Stimulated activated CD4-positive, alpha-beta T cell treated with anti-CD3 and anti-CD28 coated beads, Interleukin-2, amount 100 ng/mL, for 24 hours (primary cell): ENCODE measurements at regions not wholly inside any gene's neighbourhood (a gene's known extent, or its start where the extent isn't known, plus 50 kb on each side); places are given as distances from the start of the nearest gene placed in this dataset.

Source experiments
- DNase-seq, 2 donors: peaks; one replicate each; pipeline ENCODE4 v3.0.0-alpha.2; 2020

DNA sequence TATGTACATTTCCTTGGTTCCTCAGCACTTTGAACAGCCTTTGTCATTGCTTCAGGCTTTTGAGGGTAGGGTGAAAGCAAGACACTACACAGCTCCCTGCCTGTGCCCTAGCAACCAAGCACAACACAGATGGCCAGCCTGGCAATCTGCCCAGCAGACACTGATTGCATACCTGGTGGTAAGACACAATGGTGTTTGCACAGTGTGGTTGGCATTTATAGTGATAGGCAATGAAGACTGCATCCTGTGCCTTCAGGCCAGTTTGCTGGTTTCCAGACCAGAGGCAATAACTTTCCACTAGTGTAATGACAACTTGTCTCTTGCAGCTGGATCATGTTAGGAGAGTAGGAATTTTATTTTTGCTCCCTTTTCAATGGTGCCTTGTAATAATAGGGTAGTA is 144.5 kb upstream of the TNC start:
- no peak for DNase-seq

DNA sequence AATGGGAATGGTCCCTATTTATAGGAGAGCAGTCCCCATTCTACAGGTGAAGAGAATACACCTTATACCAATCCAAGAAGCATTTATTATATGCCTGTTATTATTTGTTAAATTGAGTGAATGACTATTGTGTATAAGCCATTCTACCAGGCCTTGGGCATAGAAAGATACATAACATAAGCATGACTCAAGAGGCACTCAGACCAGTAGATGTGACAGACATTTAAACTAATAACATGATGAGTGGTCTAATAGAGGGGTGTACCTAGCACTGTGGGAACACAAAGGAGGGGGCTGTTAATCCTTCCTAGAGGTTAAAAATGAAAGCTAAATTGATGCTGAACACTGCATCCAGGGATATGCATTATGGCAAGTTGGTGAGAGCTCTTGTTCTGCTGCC is 145.0 kb upstream of the TNC start:
- no peak for DNase-seq

DNA sequence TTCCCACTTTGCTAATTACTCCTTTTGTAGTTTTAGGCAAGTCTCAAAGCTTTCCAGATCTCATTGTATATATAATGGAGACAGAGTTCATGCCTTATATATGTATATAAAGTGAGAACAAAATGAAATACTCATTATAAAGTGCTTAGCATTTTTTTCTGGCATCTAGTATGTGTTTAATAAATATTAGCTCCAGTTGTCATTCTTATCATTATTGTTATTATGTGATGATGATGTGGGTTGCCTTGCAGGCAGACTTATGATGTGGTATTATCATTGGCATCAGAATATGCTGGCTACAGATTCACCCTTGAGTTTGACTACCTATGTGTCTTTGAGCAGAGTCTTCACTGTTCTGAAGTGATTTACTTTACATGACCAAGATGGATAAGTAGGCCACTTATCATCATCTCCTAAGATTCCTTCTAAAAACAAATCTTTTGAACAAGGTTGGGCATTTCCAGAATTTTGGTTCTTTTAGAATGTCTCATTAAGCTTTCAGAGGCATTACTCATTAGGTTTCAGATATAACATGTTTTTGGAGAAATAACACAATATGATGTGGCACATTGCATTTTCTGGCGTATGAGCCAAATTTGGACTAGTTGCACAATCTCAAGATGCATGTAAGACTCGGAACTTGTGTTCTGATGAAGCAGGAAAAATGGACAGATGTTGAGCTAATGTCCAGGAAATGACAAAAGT is 145.6 kb upstream of the TNC start:
- DNase-seq = no peak

DNA sequence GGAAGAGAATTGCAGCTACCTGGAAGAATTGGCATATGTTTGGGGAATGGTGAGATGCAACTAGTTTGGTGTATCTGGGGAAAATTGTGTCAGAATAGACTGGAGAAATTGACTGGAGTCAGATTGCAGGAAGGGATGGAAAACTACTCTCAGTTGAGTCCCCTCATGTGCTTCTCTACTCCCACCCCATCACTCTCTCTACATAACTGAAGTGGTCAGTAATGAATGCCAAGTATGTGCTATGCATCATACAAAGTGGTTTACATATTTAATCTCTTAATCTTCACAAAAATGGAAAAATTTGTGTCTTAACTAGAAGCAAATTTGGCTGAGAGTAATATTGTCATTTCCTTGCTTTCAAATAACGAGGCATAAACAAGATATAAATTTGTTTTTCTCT is 146.4 kb upstream of the TNC start:
- DNase-seq = no peak

DNA sequence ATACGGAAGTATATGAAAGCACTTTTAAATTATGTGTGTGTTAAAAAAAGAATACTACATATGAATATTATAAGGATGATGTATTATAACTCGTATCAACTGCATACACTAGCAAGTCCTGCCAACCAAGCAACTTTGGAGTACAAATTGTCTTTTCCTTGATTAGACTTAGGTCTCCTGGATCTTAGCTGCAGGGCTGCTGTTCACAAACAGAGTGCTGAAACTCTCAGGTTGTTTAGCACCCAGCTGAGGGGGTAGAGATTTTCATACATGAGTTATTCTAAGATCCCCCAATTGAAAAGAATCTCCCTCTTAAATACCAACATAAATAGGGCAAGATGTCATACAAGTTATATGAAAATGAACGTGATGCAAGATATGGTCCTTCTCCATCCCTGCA is 149.8 kb upstream of the TNC start:
- DNase-seq = no peak

DNA sequence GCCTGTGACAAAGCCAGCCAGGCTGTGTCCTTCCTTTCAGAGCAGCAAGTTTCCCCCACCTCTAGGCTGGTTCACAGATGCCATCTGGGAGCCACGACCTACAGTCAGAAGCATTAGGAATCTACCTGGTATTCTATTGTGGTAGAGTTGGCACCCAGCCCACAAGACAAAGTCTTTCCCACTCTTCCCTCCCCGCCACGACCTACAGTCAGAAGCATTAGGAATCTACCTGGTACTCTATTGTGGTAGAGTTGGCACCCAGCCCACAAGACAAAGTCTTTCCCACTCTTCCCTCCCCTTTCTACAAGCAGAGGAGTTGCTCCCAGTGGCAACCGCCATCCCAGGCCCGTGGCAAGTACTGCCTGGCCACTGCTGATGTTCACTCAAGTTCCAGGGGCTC is 157.8 kb upstream of the TNC start:
- DNase-seq = no peak

DNA sequence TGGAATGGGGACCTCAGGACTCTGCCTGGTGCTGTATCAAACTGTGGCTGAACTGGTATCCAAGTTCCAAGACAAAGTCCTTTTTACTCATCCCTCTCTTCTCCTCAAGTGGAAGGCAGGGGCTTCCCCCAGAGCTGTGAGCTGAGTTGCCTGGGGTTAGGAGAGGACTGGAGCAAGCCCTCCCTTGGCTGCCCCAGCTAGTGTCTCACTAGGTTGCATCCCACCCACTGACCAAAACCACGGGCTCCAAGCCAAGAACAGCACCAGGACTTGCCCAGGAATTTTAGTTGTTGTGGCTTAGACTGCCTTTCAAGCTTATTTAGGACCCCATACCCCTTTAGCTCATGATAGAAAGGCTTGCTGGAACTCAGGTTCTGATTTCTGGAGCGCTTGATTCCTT is 158.7 kb upstream of the TNC start:
- no peak for DNase-seq

DNA sequence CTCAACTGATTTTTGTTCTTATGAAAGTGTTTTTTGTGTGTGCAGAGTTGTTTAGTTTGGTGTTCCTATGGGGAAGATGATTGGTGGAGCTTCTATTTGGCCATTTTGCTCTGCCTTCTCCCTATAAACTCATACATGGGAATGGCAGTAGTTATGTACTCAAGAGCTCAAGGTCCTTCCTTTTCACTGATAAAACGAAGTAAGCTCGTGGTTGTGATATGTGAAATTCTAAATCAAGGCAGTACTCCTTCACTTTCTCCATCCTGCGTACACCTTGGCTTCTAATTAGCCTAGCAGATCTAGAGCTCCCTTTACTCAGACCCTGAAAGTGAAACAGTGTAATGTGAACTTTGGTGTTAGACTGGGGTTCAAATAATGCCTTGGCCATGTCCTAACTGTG is 159.3 kb upstream of the TNC start:
- DNase-seq = no peak

DNA sequence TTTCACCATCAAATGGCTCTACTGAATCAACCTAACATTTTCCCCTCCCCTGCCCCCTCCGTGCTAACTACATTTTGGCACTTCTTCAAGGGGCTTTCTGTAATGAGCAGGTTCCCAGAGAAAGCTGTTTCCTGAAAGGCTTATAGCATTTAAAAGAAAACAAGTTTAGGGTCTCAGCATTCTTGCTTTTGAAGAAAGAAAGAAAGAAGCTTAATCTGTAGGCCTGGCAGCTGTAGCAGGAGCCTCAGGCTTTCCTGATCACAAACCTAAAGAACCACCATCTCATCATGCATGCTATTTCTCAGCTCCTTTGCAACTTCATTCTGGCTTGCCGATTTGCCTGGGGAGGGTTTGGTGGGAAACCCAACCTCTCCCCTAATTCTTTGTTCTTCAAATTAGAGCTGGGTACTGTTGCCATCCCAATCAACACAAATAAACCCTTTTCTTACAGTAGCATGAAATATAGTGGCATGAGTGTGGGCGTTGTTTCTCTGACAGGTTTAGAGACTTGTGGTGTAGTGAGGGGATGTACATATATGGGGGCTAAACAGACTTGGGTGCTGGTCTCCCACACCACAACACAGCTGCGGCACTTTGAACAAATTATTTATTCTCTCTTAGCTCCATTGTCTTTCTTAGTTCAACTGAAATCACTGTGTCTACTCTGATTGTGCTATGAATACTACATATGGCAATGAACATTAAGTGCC is 160.5 kb upstream of the TNC start:
- DNase-seq = no peak

DNA sequence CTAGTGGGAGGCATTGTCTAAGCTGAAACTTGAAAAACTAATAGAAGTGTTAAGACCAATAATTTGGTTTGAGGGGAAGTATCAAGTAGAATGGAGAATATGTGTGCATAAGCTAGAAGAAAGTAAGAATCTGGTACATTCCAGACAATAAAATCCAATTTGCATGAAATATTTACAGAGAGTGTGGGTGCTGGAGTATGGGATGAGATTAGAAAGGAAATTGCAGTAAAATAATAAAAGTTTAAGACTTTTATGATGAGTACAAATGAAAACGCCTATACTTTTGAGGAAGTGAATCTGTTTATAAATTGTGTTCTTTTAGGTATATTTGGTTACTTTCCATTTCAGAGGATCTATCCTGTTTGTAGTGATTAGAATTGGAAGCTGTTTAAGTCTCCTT is 165.4 kb upstream of the TNC start:
- DNase-seq = no peak

DNA sequence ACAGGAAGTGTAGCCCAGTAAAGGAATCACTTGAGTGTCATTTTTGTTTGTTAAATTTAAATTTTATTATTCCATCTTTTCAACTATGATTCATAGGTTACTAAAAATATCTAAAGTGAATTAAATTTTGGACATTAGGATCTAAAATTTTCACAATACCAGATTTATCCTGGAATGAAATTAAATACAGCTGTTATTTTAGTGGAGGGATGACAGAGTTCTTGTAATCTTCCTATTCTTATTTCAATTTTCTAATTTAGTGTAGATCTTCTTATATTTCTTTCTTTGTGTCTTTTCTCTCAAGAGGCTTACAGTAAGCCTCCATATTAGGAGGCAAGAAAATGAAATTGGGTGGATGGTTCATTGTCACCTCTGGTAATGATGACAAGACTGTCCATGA is 167.9 kb upstream of the TNC start:
- no peak for DNase-seq

DNA sequence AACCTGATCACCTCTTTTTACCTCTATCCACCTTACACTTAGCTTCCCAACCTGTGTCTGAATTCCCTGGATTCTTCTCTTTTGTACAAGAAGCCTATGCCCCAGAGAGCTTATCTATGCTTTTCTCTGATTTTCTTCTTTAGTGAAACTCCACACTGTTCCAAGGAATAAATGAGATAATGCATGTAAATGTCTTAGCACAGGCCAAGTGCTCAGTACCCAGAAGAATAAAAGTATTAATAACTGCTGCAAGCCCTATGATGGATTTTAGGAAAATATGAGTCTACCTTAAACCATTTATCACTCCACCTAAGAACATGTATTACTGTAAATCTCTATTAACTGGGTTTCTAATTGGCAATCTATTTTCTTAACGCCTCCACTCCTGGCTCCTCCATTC is 168.5 kb upstream of the TNC start:
- no peak for DNase-seq

DNA sequence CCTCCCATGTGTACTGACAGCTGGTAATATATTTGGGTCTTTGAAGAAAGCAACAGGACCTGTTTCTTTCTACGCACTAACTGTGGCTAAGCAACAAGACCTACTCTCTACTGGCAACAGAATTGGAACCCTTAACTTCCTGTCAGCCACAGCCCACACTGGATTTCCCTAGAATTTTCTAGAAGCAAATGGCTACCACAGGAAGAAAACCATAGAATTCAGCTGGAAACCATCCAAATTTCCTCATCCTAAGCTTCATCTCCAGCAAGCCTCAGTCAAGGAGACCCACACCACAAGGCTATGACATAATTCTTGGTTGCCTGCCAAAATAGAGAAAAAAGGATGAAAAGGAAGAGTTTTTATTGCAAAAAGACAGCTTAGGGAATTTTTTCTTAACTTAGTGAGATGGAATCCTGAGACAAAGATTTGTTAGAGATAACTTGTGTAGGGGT is 171.8 kb upstream of the TNC start:
- no peak for DNase-seq

DNA sequence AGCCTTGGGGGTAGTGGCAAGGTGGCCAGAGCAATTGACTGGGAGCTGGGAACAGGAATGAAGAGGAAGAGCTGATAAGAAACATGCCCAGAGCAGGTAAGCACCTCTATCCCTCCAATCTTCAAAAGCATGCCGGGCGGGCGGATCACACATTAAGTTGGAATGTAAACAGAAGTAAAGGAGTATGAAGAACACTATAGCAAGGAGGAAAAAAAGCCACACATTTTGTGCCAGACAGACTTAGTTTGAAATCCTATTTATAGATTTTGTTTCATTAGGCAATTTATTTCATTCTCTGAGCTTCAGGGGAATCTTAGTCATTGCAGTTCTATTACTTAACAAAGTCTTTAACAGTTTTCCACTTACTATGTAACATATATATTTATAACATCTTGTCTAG is 173.9 kb upstream of the TNC start:
- no peak for DNase-seq

DNA sequence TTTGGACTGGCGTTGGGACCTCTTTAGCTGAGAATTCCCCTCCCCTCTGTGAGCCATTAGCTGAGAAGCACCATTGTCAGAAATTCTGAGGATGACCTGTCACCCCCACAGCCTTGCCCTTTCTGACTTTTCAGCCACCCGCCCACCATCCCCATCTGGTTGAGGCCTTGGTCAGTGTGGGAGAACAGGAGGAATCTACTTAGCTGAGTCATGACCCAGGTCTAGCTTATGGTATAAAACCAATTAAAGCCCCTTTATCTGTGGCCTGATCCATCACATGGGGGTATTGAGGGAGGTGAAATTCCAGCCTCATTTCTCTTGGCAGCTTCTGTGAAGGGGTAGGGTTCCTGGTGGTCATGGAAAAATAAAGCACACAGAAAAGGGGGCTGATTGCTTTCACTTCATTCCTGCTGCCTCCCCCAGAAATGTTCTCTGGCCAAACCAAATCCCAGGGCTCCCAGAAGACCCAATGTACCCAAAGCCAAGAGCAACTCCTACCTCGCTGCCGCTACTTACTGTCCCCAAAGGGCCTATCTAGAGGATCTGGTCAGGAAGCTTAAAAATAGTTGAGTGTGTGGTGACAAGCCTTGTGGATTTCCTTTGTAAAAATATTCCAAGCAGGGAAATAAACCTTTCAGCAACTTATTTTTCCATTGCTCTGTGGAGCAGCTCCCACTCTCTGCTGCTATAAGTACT is 174.8 kb upstream of the TNC start:
- no peak for DNase-seq

DNA sequence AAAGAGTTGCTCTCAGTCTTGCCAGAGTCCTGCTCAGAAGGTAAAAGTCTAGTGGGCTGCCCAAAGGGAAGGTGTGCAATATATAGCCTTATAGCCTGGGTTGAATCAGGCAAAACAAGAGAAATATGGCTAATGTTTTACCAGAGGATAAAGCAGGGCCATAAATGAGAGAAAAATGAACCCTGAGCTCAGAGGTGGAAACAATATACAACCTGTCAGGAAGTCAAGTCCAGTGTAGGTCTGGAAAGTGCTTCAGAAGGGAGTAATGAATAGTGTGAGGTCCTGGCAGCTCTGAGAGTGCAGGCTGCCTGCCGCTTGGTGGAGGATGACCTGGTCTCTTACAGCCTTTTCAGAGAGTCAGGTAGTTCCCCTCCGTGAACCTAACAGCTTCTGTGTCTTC is 177.8 kb upstream of the TNC start:
- DNase-seq = no peak

DNA sequence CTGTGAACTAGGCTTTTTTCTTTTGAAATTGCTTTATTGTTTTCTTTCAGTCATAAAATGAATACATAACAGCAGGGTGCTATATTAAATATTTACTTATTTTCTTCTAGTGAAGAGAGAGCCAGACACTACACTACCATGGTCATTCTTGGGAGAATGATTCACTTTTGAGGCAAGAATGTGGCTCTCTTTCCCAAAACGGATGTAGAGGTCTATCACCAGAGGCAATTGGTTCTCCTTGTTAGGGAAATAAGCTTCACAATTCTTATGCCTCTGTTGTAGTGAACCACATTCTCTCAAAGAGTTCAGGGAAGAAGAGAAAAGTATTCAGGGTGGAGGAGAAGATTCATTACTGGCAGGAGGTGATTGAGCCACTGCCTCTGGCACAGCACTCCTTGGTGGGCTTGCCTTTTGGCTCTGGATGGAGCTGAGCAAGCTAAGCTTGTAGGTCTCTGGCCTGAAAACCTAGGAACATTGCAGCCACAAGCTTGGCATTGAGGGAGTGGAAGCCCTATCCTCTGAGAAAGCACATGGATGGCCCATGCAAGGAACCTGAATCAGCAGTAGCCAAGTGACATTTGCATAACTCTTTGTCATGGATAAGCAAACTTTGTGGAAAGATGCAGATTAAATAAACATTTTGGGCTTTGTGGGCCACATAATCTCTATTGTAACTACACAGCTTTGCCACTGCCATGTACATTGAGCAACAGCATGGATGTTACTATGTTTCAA is 179.0 kb upstream of the TNC start:
- DNase-seq = no peak

DNA sequence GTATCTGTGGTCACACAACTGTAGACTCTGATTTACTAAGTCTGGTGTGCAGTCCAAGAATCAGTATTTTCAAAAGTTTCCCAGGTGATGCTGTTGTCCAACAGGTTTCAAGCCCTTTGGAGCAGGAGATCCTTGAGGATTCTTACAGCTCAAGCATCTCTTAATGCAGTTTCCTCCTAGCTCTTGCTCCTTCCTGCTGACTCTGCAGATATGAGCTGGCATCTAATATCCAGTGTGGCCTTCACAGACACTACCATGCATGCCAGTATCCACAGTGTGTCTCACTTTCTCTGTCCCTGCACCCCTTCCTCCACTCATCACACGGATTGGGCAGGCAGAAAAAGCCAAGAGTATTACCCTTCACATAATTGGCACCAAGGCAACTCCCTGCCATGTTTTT is 182.2 kb upstream of the TNC start:
- no peak for DNase-seq

DNA sequence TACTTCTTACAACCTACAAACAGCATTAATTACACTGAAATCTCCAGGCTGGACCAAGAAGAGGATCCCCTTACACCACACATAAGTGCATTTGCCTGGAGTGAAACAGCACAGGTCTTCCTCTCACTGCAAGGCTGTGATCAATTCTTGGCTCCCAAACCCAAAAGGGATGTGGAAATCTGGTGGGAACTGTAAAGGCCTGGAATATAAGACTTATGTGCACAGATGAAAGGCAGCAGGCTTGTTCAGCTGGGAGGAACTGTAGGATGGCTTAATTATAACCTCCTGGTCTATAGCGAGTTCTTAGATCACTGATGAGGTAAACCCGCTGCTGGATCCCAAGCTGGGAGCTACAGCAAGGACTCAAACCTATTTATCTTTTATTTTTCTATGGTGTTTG is 182.9 kb upstream of the TNC start:
- DNase-seq = no peak

DNA sequence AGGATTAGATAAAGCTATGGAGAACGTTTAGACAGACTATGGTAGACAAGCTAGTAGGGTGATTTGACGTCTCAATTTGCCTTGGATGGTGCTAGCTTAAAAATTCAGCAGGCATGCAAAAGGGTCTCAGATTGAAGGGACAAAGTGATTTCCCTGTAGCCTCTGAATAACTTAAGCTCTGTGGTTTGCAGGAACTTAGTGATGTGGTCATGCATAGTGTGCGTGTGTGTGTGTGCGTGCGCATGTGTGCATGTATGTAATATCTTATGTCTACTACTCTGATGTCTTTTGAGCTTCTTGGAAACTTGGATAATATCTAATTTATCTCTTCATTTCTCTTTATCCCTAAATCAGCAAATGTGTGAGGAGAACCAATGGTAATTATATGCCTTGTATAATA is 183.6 kb upstream of the TNC start:
- no peak for DNase-seq

DNA sequence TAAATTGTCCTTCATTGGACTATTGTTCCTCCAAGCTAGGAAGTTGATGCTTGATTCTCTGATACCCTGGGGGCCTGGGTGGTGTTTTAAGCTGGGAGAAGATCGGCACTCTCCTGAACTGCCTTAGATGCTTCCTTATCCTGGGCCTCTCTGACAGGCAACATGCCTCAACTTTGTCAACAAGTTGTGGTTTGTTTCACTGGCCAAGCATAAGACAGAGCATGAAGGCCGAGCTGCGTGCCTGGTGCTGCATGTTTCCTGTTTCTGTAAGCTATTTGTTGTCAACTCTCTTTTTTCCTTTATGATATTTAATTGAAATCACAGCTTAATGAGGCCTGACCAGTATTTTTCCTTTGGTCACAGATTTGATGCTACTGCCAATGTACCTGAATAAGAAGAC is 187.6 kb upstream of the TNC start:
- no peak for DNase-seq

DNA sequence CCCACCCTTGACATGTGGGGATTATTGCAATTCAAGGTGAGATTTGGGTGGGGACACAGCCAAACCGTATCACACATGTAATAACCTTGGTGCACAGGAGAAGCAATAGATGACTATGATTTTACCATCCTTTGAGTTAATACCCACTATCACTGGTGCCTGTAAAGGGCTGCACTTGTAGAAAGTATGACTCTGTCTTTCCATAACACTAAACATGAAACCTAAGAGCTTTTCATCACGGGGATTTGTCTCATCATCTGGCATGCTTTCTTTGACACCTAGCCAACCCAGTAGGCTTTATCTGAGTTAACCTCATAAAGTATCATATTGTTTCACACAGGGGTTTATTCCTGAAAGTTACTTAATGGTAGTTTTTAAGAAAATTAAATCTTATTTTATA is 188.9 kb upstream of the TNC start:
- DNase-seq = no peak

DNA sequence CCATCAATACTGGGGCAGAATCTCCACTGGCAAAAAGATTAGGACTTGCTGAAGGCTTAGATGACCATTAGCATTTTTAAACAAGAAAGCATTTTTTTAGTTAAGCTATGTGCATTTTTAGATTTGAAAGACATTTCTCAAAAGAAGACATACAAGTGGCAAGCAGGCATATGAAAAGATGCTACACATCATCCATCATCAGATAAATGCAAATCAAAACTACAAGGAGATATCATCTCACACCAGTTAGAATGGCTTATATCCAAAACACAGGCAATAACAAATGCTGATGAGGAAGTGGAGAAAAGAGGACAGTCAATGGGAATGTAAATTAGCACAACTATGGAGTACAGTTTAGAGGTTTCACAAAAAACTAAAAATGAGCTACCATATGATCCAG is 195.6 kb upstream of the TNC start:
- DNase-seq = no peak

DNA sequence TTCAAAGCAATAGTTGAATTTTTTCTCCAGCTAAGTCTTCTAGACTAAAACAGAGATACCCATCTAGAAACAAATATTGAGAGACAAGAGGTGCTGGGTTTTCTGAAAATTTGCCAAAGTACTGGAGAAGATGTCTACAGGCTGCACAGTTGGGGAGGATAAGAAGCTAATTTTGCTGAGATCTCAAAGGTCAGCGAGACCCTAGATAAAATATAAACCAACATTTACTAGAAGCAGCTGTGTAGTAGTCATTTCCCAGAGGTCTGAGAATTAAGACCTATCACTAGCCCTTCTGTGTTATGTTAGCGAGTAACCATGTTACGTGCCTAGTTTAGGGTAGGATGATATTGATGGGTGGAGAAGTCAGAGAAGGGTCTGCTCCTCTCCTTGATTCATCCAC is 208.5 kb upstream of the TNC start:
- no peak for DNase-seq
